Breast epithelium (tissue), 4 donors: ENCODE measurements at regions not wholly inside any gene's neighbourhood (a gene's known extent, or its start where the extent isn't known, plus 50 kb on each side); places are given as distances from the start of the nearest gene placed in this dataset.

Source experiments
- DNase-seq, 2 donors: peaks; one replicate each; pipeline ENCODE4 v3.0.0-alpha.2; 2019; ENCODE audit warnings: low spot score in 2 of 2
- H3K27ac ChIP-seq, 2 donors: fragments of 200-600 bp; sonication (generic) in 1 of 2; one replicate each; pipeline ENCODE4 v1.5.1; 2016 to 2019; ENCODE audit warnings: mild to moderate bottlenecking in 1 of 2
- H3K27me3 ChIP-seq, 2 donors: fragments of 200-600 bp; sonication (generic) in 1 of 2; one replicate each; pipeline versions ENCODE4 v1.5.1 to v1.6.0; 2017 to 2019; ENCODE audit warnings: control low read depth in 1 of 2, mild to moderate bottlenecking in 1 of 2
- H3K36me3 ChIP-seq: fragments of 200-600 bp; one replicate; pipeline ENCODE4 v1.5.1; 2019
- H3K4me1 ChIP-seq, 2 donors: fragments of 200-600 bp; sonication (generic); one replicate each; pipeline ENCODE4 v1.5.1; 2016 to 2019; ENCODE audit warnings: control low read depth in 1 of 2
- H3K4me3 ChIP-seq, 3 donors: fragments of 200-600 bp; sonication (generic); 1 replicate in 2 of 3; 2 replicates in 1 of 3; pipeline ENCODE4 v1.5.1; 2016 to 2019; ENCODE audit warnings: mild to moderate bottlenecking in 3 of 3, moderate library complexity in 2 of 3
- H3K9me3 ChIP-seq, 2 donors: fragments of 200-600 bp; sonication (generic) in 1 of 2; one replicate each; pipeline ENCODE4 v1.5.1; 2016 to 2019; ENCODE audit warnings: control low read depth in 1 of 2
- POLR2A ChIP-seq: fragments of 450-650 bp; IDR thresholded peaks from one replicate; pipeline ENCODE4 v1.6.1; 2016; ENCODE audit warnings: antibody characterized with exemption, mild to moderate bottlenecking, moderate library complexity
- POLR2AphosphoS5 ChIP-seq, 3 donors: sonication (generic); formaldehyde crosslinking; IDR thresholded peaks; one replicate each; pipeline ENCODE4 v1.6.1; 2017; ENCODE audit warnings: antibody characterized with exemption in 3 of 3
- intact Hi-C: fragments of 100-400 bp; cut with DNase I; formaldehyde crosslinking; loops from one replicate; pipeline ENCODE4 v1.15.1; 2023; ENCODE audit warnings: low total_unique reads
- TF ChIP-seq, protein P1 (sequence below), 3 donors: fragments of 450-650 bp; IDR thresholded peaks; one replicate each; pipeline ENCODE4 v1.5.1; 2016 to 2017; ENCODE audit warnings: antibody characterized with exemption in 3 of 3, mild to moderate bottlenecking in 3 of 3, moderate library complexity in 3 of 3

DNA sequence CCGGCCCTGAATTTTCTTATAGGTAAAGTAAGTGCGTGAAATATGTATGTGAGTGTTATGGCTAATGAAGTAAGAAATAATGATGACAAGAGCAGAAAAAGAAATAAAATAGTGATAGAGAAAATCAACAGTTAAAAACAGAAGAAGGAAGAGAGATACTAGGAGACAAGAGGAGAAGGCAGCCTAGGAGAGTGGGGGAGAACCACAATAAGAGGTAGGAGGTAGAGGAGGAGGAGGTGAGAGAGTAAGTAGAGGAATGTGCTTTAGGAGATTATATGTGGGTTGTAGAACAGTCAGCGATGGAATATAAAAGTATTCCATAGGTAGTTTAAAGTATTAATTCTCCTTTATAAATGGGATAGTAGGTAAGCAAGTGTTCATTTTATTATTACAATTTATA, 861.5 kb upstream of the B3GALT2 start:
- TF ChIP-seq, protein P1, sequence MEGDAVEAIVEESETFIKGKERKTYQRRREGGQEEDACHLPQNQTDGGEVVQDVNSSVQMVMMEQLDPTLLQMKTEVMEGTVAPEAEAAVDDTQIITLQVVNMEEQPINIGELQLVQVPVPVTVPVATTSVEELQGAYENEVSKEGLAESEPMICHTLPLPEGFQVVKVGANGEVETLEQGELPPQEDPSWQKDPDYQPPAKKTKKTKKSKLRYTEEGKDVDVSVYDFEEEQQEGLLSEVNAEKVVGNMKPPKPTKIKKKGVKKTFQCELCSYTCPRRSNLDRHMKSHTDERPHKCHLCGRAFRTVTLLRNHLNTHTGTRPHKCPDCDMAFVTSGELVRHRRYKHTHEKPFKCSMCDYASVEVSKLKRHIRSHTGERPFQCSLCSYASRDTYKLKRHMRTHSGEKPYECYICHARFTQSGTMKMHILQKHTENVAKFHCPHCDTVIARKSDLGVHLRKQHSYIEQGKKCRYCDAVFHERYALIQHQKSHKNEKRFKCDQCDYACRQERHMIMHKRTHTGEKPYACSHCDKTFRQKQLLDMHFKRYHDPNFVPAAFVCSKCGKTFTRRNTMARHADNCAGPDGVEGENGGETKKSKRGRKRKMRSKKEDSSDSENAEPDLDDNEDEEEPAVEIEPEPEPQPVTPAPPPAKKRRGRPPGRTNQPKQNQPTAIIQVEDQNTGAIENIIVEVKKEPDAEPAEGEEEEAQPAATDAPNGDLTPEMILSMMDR (IDR thresholded peaks at IDR 0.05), result no peak
- TF ChIP-seq POLR2AphosphoS5 (IDR thresholded peaks at IDR 0.05) (no peak), POLR2A (no peak)
- no peak overlapping the region for H3K27ac ChIP-seq
- H3K4me3 ChIP-seq, result no peak overlapping the region
- H3K4me1 ChIP-seq, result no peaks in the 10 kb centered on the region
- DNase-seq, result no peak
- no peaks in the 10 kb centered on the region for H3K9me3 ChIP-seq
- no peaks in the 10 kb centered on the region for H3K36me3 ChIP-seq
- H3K27me3 ChIP-seq, result no peaks in the 10 kb centered on the region
- intact Hi-C loops, result no loop called here

DNA sequence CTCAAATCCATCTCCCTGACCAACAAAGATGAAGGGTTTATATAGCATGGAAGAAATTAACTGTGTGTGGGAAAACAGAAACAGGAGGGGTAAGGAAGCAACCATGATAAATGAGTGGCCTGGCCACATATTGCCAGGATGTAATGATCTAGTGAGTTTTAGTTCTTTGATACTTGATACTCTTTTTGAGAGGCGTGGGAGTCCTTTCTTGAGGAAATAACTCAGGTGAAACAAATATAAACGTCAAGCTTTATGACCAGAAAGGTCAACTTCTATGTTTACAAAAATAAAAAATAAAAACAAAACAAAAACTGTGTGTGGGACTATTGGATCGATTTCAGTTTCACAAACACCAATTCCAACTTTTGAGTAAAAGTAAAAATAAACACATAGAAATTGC, 860.8 kb upstream of the B3GALT2 start:
- no peak overlapping the region for H3K27ac ChIP-seq
- no peaks in the 10 kb centered on the region for H3K27me3 ChIP-seq
- H3K9me3 ChIP-seq, result no peaks in the 10 kb centered on the region
- no peak for DNase-seq
- no peaks in the 10 kb centered on the region for H3K4me1 ChIP-seq
- TF ChIP-seq POLR2AphosphoS5 (IDR thresholded peaks at IDR 0.05) (no peak), POLR2A (no peak)
- TF ChIP-seq, protein P1 (IDR thresholded peaks at IDR 0.05), result no peak
- intact Hi-C loops, result no loop called here
- H3K4me3 ChIP-seq, result no peak overlapping the region
- no peaks in the 10 kb centered on the region for H3K36me3 ChIP-seq

DNA sequence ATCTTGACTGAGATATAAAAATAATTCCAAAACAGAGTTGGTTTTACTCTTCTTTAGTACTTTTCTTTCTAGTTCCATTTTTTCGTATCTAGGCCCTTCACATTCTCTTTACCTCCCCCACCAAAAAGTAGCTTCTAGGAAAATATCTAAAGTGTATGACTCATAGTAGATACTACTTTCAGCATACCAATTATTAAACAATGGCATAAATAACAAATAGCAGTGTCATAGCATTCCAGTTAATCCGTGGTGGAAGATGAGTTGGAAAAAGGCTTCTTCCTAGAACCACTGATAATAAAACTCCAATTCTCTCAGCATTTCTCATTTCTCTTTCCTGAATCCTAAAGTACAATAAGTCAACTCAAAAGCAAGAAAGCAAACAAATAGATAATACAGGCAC, 859.0 kb upstream of the B3GALT2 start:
- no peaks in the 10 kb centered on the region for H3K4me1 ChIP-seq
- no peak overlapping the region for H3K4me3 ChIP-seq
- H3K27me3 ChIP-seq, result no peaks in the 10 kb centered on the region
- intact Hi-C loops, result loop anchor here (2.0 kb wide), 1 partner anchor 75 kb away; no protein-coding TSS in a partner anchor
- TF ChIP-seq POLR2AphosphoS5 (IDR thresholded peaks at IDR 0.05), result no peak
- no peak for TF ChIP-seq POLR2A
- TF ChIP-seq, protein P1 (IDR thresholded peaks at IDR 0.05), result no peak
- H3K9me3 ChIP-seq, result no peaks in the 10 kb centered on the region
- no peaks in the 10 kb centered on the region for H3K36me3 ChIP-seq
- H3K27ac ChIP-seq, result no peak overlapping the region
- no peak for DNase-seq

DNA sequence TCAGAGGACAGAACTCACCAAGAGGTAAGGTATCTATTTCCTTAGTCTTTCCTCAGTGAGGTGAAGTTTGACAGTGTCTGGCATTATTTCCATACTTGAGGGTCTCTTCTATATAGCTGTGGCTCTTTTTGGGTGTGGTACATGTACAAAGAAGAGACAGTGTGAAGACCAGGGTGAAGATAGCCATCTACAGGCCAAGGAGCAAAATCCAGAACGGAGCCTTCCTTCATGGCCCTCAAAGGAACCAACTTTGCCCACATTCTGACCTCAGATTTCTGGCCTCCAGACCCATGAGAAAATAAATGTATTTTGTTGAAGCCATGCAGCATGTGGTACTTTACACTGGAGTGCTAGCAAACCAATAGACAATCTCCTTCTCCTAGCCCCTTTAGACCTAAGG, 858.5 kb upstream of the B3GALT2 start:
- Histone ChIP-seq H3K27ac (no peak overlapping the region), H3K27me3 (no peaks in the 10 kb centered on the region), H3K9me3 (no peaks in the 10 kb centered on the region), H3K4me1 (no peaks in the 10 kb centered on the region), H3K4me3 (no peak overlapping the region), H3K36me3 (no peaks in the 10 kb centered on the region)
- intact Hi-C loops, result loop anchor here (2.0 kb wide), 1 partner anchor 76 kb away; no protein-coding TSS in a partner anchor
- TF ChIP-seq, protein P1 (IDR thresholded peaks at IDR 0.05), result no peak
- TF ChIP-seq POLR2A (no peak), POLR2AphosphoS5 (IDR thresholded peaks at IDR 0.05) (no peak)
- DNase-seq, result no peak

DNA sequence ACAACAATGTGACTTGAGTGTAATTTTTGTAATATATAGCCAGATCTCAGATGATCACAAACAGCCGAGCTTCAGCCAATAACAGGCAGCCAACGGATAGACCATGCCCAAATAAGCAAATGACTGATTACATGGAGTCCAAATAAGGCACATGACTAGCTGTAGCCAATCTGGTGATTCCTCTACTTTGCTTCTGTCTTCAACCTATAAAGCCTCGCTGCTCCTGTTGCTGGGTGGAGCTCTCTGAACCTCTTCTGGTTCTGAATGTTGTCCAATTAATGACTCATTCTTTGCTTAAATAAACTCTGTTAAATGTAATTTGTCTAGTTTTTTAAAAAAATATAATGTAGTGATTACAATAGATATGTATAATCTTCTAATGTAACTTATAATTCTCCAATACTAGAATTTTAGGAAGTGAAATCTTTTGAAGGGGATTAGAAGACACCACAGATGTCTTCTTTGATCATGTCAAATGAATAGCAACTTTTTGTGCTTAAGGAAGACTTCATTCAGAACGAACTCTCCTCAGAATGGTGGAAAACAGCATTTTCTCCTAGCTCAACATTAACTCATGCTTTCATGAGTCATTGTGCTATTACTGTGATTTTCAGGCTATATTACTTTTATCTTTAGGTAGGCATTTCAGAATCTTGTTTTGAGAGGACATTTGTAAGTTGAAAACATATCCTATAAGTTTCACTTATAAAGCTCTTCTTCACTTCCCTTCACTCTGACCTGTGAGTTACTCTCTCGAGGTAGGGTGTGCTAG, 857.8 kb upstream of the B3GALT2 start:
- Histone ChIP-seq H3K27ac (no peak overlapping the region), H3K9me3 (no peaks in the 10 kb centered on the region), H3K36me3 (no peaks in the 10 kb centered on the region), H3K27me3 (no peaks in the 10 kb centered on the region), H3K4me1 (no peaks in the 10 kb centered on the region), H3K4me3 (no peak overlapping the region)
- intact Hi-C loops, result loop anchor here (2.0 kb wide), 1 partner anchor 77 kb away; no protein-coding TSS in a partner anchor
- no peak for DNase-seq
- TF ChIP-seq POLR2AphosphoS5 (IDR thresholded peaks at IDR 0.05) (no peak), POLR2A (no peak)
- TF ChIP-seq, protein P1 (IDR thresholded peaks at IDR 0.05), result no peak
